ENCODE measurements at regions not wholly inside any gene's neighbourhood (a gene's known extent, or its start where the extent isn't known, plus 50 kb on each side); places are given as distances from the start of the nearest gene placed in this dataset.
A peak's percentile ranks its signal among the peaks of the same experiment; 100 is the strongest.

GRCh38 chr15:70435369-70435768 lies 328.0 kb downstream of the UACA start:
- H3K4me1 ChIP-seq: peaks cover 16% of the 10 kb centered on the region
- no peaks in the 10 kb centered on the region for H3K36me3 ChIP-seq
- intact Hi-C loops (cut with DNase I): no loop called here
- no peak overlapping the region for H3K4me3 ChIP-seq
- DNase-seq (ENCODE audit: extremely low spot score in 2 of 2): no peak
- H3K27ac ChIP-seq: no peak overlapping the region
- no peaks in the 10 kb centered on the region for H3K27me3 ChIP-seq
- no peaks in the 10 kb centered on the region for H3K9me3 ChIP-seq
- no peak for TF ChIP-seq POLR2AphosphoS5 (IDR thresholded peaks at IDR 0.05; ENCODE audit: insufficient read depth in 1 of 2, low read depth in 1 of 2)
- no peak for TF ChIP-seq POLR2A (IDR thresholded peaks at IDR 0.05)
- TF ChIP-seq, protein P1, sequence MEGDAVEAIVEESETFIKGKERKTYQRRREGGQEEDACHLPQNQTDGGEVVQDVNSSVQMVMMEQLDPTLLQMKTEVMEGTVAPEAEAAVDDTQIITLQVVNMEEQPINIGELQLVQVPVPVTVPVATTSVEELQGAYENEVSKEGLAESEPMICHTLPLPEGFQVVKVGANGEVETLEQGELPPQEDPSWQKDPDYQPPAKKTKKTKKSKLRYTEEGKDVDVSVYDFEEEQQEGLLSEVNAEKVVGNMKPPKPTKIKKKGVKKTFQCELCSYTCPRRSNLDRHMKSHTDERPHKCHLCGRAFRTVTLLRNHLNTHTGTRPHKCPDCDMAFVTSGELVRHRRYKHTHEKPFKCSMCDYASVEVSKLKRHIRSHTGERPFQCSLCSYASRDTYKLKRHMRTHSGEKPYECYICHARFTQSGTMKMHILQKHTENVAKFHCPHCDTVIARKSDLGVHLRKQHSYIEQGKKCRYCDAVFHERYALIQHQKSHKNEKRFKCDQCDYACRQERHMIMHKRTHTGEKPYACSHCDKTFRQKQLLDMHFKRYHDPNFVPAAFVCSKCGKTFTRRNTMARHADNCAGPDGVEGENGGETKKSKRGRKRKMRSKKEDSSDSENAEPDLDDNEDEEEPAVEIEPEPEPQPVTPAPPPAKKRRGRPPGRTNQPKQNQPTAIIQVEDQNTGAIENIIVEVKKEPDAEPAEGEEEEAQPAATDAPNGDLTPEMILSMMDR (IDR thresholded peaks at IDR 0.05): no peak

GRCh38 chr15:70433586-70434324 lies 329.6 kb downstream of the UACA start:
- no peaks in the 10 kb centered on the region for H3K27me3 ChIP-seq
- no peak overlapping the region for H3K4me3 ChIP-seq
- no peak for DNase-seq (ENCODE audit: extremely low spot score in 2 of 2)
- H3K9me3 ChIP-seq: no peaks in the 10 kb centered on the region
- no peak for TF ChIP-seq POLR2A (IDR thresholded peaks at IDR 0.05)
- TF ChIP-seq, protein P1 (IDR thresholded peaks at IDR 0.05): no peak
- TF ChIP-seq POLR2AphosphoS5 (IDR thresholded peaks at IDR 0.05; ENCODE audit: insufficient read depth in 1 of 2, low read depth in 1 of 2): no peak
- H3K36me3 ChIP-seq: no peaks in the 10 kb centered on the region
- peaks cover 7% of the 10 kb centered on the region for H3K4me1 ChIP-seq
- H3K27ac ChIP-seq: no peak overlapping the region
- intact Hi-C loops (cut with DNase I): no loop called here

DNA sequence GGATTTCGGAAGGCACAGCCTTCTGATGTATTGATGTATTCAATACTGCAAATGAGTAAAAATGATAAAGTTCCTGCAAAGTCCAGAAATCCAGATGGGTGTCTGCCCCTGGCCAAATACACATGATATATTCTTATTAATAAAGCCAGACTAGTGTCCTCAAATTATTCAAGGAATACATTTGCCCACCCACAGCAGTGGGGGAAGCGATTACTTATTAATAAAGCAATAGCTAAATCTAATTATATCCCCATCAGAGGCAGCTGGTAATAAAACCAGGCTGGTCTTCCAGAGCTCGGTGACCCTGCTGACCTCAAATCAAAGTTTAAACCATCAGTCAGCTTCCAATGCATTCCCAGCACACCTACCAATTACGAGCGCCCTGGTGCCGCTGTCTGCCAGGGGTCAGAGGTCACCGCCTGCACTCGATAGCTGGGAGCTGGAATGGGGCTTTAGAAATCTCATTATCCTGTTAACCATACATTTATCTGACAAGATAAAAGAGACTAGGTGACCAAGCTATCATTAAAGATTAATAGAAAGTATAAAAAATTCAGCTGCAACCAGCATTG lies 330.3 kb downstream of the UACA start:
- no peak overlapping the region for H3K4me3 ChIP-seq
- TF ChIP-seq, protein P1 (IDR thresholded peaks at IDR 0.05): no peak
- H3K27me3 ChIP-seq: no peaks in the 10 kb centered on the region
- no peaks in the 10 kb centered on the region for H3K36me3 ChIP-seq
- no peaks in the 10 kb centered on the region for H3K4me1 ChIP-seq
- intact Hi-C loops (cut with DNase I): no loop called here
- DNase-seq (ENCODE audit: extremely low spot score in 2 of 2): no peak
- H3K9me3 ChIP-seq: no peaks in the 10 kb centered on the region
- no peak overlapping the region for H3K27ac ChIP-seq

DNA sequence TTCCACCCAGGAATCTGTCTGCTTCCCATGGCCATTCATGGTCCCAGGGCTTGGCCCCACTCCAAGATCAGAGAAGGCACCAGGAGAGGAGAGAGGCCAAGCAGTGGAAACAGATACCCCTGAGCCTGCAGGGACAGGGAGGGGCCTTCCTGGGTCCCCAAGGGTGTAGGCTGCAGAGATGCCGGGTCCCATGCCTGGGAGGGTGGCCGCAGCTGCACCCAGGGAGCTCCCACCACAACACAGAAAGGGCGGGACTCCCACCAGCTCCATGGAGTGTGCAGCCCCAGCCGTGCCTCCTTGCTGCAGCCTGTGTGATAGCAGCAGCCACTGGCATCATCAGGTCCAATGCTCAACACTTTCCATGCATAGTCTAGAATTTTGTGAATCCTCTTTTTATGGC lies 331.5 kb downstream of the UACA start:
- TF ChIP-seq POLR2AphosphoS5 (IDR thresholded peaks at IDR 0.05; ENCODE audit: insufficient read depth in 1 of 2, low read depth in 1 of 2) (no peak), POLR2A (IDR thresholded peaks at IDR 0.05) (no peak)
- TF ChIP-seq, protein P1 (IDR thresholded peaks at IDR 0.05): no peak
- intact Hi-C loops (cut with DNase I): no loop called here
- no peaks in the 10 kb centered on the region for H3K27me3 ChIP-seq

GRCh38 chr15:70430069-70430468 lies 332.4 kb upstream of the TLE3 start:
- Histone ChIP-seq H3K27me3 (no peaks in the 10 kb centered on the region), H3K27ac (no peak overlapping the region), H3K4me3 (no peak overlapping the region), H3K4me1 (no peaks in the 10 kb centered on the region), H3K36me3 (no peaks in the 10 kb centered on the region), H3K9me3 (no peaks in the 10 kb centered on the region)
- intact Hi-C loops (cut with DNase I): no loop called here
- no peak for DNase-seq (ENCODE audit: extremely low spot score in 2 of 2)
- peak in 1 of 2 donors; percentile 37 for TF ChIP-seq POLR2AphosphoS5 (IDR thresholded peaks at IDR 0.05; ENCODE audit: insufficient read depth in 1 of 2, low read depth in 1 of 2)
- TF ChIP-seq, protein P1 (IDR thresholded peaks at IDR 0.05): no peak

More for the DNA sequence above, 331.5 kb downstream of the UACA start:
- Histone ChIP-seq H3K4me1 (no peaks in the 10 kb centered on the region), H3K36me3 (no peaks in the 10 kb centered on the region), H3K27ac (no peak overlapping the region), H3K4me3 (no peak overlapping the region), H3K9me3 (no peaks in the 10 kb centered on the region)
- DNase-seq (ENCODE audit: extremely low spot score in 2 of 2): no peak
